GM23248 (cell line): ENCODE measurements at regions not wholly inside any gene's neighbourhood (a gene's known extent, or its start where the extent isn't known, plus 50 kb on each side); places are given as distances from the start of the nearest gene placed in this dataset.

Experiments
- DNase-seq: peaks from one replicate; pipeline ENCODE4 v3.0.0-alpha.2; 2015
- H2AFZ ChIP-seq: fragments of 200-600 bp; sonication (generic); 2 replicates; pipeline ENCODE4 v1.6.1; 2016; ENCODE audit warnings: antibody characterized with exemption
- H3F3A ChIP-seq: fragments of 200-600 bp; sonication (generic); 2 replicates; pipeline ENCODE4 v1.6.1; 2016; ENCODE audit warnings: mild to moderate bottlenecking, antibody characterized with exemption, mixed run types; ENCODE audit not compliant: insufficient read depth
- H3K27ac ChIP-seq: fragments of 200-600 bp; sonication (generic); 2 replicates; pipeline ENCODE4 v1.5.1; 2016; ENCODE audit warnings: mild to moderate bottlenecking
- H3K27me3 ChIP-seq: fragments of 200-600 bp; sonication (generic); replicated peaks from 2 replicates; pipeline ENCODE4 v1.6.1; 2016; ENCODE audit warnings: mild to moderate bottlenecking; ENCODE audit not compliant: insufficient read depth
- H3K36me3 ChIP-seq: fragments of 200-600 bp; sonication (generic); 2 replicates; pipeline ENCODE4 v1.6.1; 2016; ENCODE audit warnings: low read depth, mild to moderate bottlenecking
- H3K4me1 ChIP-seq: fragments of 200-600 bp; sonication (generic); 2 replicates; pipeline ENCODE4 v1.6.1; 2016; ENCODE audit warnings: mild to moderate bottlenecking; ENCODE audit not compliant: insufficient read depth
- H3K4me2 ChIP-seq: fragments of 200-600 bp; sonication (generic); one replicate; pipeline ENCODE4 v1.6.1; 2016; ENCODE audit warnings: mild to moderate bottlenecking; ENCODE audit not compliant: unreplicated experiment
- H3K4me3 ChIP-seq: fragments of 200-600 bp; sonication (generic); 2 replicates; pipeline ENCODE4 v1.5.1; 2016; ENCODE audit warnings: mild to moderate bottlenecking
- H3K79me2 ChIP-seq: fragments of 200-600 bp; sonication (generic); 2 replicates; pipeline ENCODE4 v1.6.1; 2016; ENCODE audit warnings: mild to moderate bottlenecking; ENCODE audit not compliant: insufficient read depth
- H3K9ac ChIP-seq: fragments of 200-600 bp; sonication (generic); 2 replicates; pipeline ENCODE4 v1.6.1; 2016; ENCODE audit warnings: mild to moderate bottlenecking
- H3K9me2 ChIP-seq: fragments of 200-600 bp; sonication (generic); 2 replicates; pipeline ENCODE4 v1.6.1; 2016; ENCODE audit warnings: mixed run types, mild to moderate bottlenecking, moderate library complexity; ENCODE audit not compliant: insufficient read depth
- H3K9me3 ChIP-seq: fragments of 200-600 bp; sonication (generic); one replicate; pipeline ENCODE4 v1.6.1; 2017; ENCODE audit warnings: low read depth
- H4K20me1 ChIP-seq: fragments of 200-600 bp; sonication (generic); 2 replicates; pipeline ENCODE4 v1.6.0; 2016; ENCODE audit not compliant: insufficient read depth
- EZH2 ChIP-seq: fragments of 200-600 bp; sonication (generic); IDR thresholded peaks from 2 replicates; pipeline ENCODE4 v1.6.1; 2018; ENCODE audit warnings: antibody characterized with exemption, mild to moderate bottlenecking; ENCODE audit not compliant: insufficient read depth, poor library complexity, severe bottlenecking
- EZH2phosphoT487 ChIP-seq: fragments of 200-600 bp; sonication (generic); IDR thresholded peaks from 2 replicates; pipeline ENCODE4 v1.6.1; 2018; ENCODE audit warnings: antibody characterized with exemption, moderate library complexity, mild to moderate bottlenecking, low read depth; ENCODE audit not compliant: insufficient read depth
- WGBS, 2 experiments: methylation state at CpG; one replicate each; pipeline ENCODE4 v1.1.6; 2015 to 2017; ENCODE audit warnings: low lambda C conversion rate in 2 of 2, low coverage in 1 of 2; ENCODE audit errors: missing lambda C conversion rate in 2 of 2; 5-methylcytosine and 5-hydroxymethylcytosine counted together
- in situ Hi-C: fragments of 300-500 bp; cut with MboI; formaldehyde crosslinking; loops from 2 replicates; pipeline ENCODE4 v1.15.0; 2020

DNA sequence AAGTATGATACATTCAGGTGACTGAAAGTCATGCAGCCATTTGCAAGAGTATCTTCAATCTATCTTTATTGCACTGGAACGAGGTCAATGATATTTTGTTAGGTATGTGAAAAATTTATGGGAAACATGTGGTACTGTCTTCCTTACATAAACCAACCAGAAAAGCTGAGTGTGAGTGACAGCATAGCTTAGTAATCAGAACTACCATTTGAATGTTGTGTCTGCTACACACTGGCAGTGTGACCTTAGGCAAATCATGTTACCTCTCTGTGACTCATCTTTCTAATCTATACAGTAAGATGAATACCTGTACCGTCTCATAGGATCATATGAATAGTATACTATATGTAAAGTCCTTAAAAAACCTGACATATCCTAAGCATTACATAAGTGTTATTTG is 337.9 kb upstream of the IL12A start:
- Histone ChIP-seq H3K36me3 (no peaks in the 10 kb centered on the region), H3F3A (no peaks in the 10 kb centered on the region), H3K4me2 (no peak overlapping the region), H3K9ac (no peak overlapping the region), H3K4me1 (peaks cover 6% of the 10 kb centered on the region), H3K4me3 (no peak overlapping the region), H4K20me1 (no peaks in the 10 kb centered on the region), H3K9me3 (no peaks in the 10 kb centered on the region), H3K79me2 (no peaks in the 10 kb centered on the region), H3K27ac (no peak overlapping the region), H3K27me3 (no peaks in the 10 kb centered on the region), H3K9me2 (no peaks in the 10 kb centered on the region), H2AFZ (no peak overlapping the region)
- in situ Hi-C loops: no loop called here
- DNase-seq: no peak
- no peak for TF ChIP-seq EZH2phosphoT487
- TF ChIP-seq EZH2: no peak
- 57 to 60% methylated on average over 2 of the region's 2 CpGs for WGBS, 2 experiments

GRCh38 chr3:159652452-159652851 is 336.2 kb upstream of the IL12A start:
- no peaks in the 10 kb centered on the region for H3K79me2 ChIP-seq
- H3K9ac ChIP-seq: no peak overlapping the region
- no peak overlapping the region for H3K27ac ChIP-seq
- no peaks in the 10 kb centered on the region for H3K4me1 ChIP-seq
- DNase-seq: no peak
- no peaks in the 10 kb centered on the region for H3K9me2 ChIP-seq
- H4K20me1 ChIP-seq: no peaks in the 10 kb centered on the region; the same call in 1 of the 2 replicates
- no peak overlapping the region for H3K4me3 ChIP-seq
- 85 to 95% methylated on average over 2 of the region's 2 CpGs for WGBS, 2 experiments
- no peaks in the 10 kb centered on the region for H3K36me3 ChIP-seq
- no peaks in the 10 kb centered on the region for H3K27me3 ChIP-seq
- in situ Hi-C loops: no loop called here
- H3K9me3 ChIP-seq: no peaks in the 10 kb centered on the region
- no peak overlapping the region for H2AFZ ChIP-seq
- H3K4me2 ChIP-seq: no peak overlapping the region
- H3F3A ChIP-seq: no peaks in the 10 kb centered on the region
- TF ChIP-seq EZH2phosphoT487 (no peak), EZH2 (no peak)

DNA sequence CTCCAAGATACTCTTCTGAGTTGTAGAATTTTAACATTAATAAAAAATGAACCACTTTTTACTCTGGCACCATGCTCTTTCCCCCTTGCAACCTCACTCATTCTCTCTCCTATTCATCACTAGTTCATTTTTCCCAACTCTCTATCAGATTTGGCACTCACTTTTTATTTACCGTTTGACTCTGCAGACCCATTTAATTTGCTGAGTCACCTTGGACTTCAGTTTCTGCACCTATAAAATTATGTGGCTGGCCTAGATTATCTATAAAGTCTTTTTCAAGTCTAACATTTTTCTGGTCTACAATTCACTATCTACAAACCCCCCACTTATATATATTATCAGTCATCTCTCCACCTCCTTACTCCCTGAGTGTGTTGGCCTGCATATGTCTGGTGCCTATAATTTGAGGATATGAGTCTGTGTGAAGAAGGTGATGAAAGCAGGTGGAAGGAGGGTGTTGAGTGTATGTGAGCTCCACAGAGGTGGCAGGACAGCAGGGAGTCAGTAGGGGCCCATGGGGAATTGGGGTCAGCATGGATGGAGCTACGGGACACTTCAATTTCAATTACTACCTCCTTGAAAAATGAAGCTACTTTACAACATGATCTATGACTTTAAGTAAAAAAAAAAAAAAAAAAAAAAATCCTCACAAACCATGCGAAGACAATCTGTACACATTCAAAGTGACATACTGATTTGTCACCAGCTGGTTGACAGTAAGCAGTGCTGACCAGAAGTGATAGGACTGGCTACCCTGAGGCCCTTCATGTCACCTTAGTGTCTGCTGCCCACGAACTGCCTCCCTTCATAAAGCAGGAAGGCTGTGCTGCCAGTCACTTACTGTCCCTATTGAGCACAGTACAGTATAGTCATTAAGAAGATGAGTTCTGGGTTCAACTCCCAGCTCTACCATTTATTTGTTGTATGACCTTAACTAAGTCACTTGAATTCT is 334.2 kb upstream of the IL12A start:
- Histone ChIP-seq H3F3A (no peaks in the 10 kb centered on the region), H3K9me3 (no peaks in the 10 kb centered on the region), H3K27ac (no peak overlapping the region), H3K79me2 (no peaks in the 10 kb centered on the region), H3K4me1 (no peaks in the 10 kb centered on the region), H3K27me3 (no peaks in the 10 kb centered on the region; the same call in 1 of the 2 replicates), H2AFZ (no peak overlapping the region), H3K36me3 (no peaks in the 10 kb centered on the region), H3K9ac (no peak overlapping the region), H3K4me3 (no peak overlapping the region), H3K9me2 (no peaks in the 10 kb centered on the region), H3K4me2 (no peak overlapping the region), H4K20me1 (no peaks in the 10 kb centered on the region; the same call in 1 of the 2 replicates)
- in situ Hi-C loops: no loop called here
- 67% methylated on average over 4 of the region's 4 CpGs for WGBS, 2 experiments
- no peak for DNase-seq
- no peak for TF ChIP-seq EZH2phosphoT487
- no peak for TF ChIP-seq EZH2

DNA sequence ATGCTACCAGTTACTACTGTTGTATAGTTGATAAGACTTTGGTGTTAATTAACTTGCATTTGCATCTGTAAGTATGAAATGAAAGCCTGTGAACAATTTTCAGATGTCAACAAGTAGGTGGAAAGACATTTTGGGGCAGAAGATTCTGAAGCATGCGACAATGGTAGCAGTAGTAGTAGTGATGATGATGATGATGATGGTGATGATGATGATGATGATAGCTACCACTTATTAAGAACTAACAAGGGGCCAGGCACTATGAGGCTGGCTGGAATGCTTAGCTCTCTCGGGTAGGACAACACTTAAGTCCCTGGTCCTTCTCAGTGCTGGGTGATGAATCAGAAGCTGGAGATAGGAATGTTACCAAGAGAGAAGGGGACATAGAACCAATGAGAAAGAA is 333.4 kb upstream of the IL12A start:
- Histone ChIP-seq H3K9me3 (no peaks in the 10 kb centered on the region), H3K4me1 (no peaks in the 10 kb centered on the region), H3K79me2 (no peaks in the 10 kb centered on the region), H3K9ac (no peak overlapping the region), H3F3A (no peaks in the 10 kb centered on the region), H3K4me2 (no peak overlapping the region), H3K36me3 (no peaks in the 10 kb centered on the region), H3K9me2 (no peaks in the 10 kb centered on the region), H3K27ac (no peak overlapping the region), H3K4me3 (no peak overlapping the region), H2AFZ (no peak overlapping the region), H4K20me1 (no peaks in the 10 kb centered on the region; the same call in 1 of the 2 replicates), H3K27me3 (no peaks in the 10 kb centered on the region; the same call in 1 of the 2 replicates)
- TF ChIP-seq EZH2phosphoT487 (no peak), EZH2 (no peak)
- DNase-seq: no peak
- WGBS, 2 experiments: 90 to 91% methylated on average over 2 of the region's 2 CpGs
- in situ Hi-C loops: no loop called here
